GM19238 (cell line): ENCODE measurements at regions not wholly inside any gene's neighbourhood (a gene's known extent, or its start where the extent isn't known, plus 50 kb on each side); places are given as distances from the start of the nearest gene placed in this dataset.

ENCODE experiments used
- DNase-seq: peaks from one replicate; pipeline ENCODE4 v3.0.0; 2011; ENCODE audit warnings: low spot score; ENCODE audit not compliant: insufficient read length

GRCh38 chr4:138756519-138756918, 259.1 kb upstream of the NOCT start:
- no peak for DNase-seq

GRCh38 chr4:138751309-138751708, 264.3 kb upstream of the NOCT start:
- DNase-seq = no peak

- no peak for DNase-seq
Observed at GRCh38 chr4:138749303-138749702, 266.3 kb upstream of the NOCT start.

GRCh38 chr4:138741766-138742377, 273.7 kb upstream of the NOCT start:
- no peak for DNase-seq

GRCh38 chr4:138740816-138741745, 274.5 kb upstream of the NOCT start:
- DNase-seq = no peak

GRCh38 chr4:138736362-138736761, 279.2 kb upstream of the NOCT start:
- DNase-seq = no peak

- no peak for DNase-seq
Observed at GRCh38 chr4:138734746-138735145, 280.8 kb upstream of the NOCT start.

GRCh38 chr4:138728566-138728965, 287.0 kb upstream of the NOCT start:
- no peak for DNase-seq

- no peak for DNase-seq
Observed at GRCh38 chr4:138727731-138728130, 287.9 kb upstream of the NOCT start.

- no peak for DNase-seq
Observed at GRCh38 chr4:138724530-138724929, 291.1 kb upstream of the NOCT start.

- no peak for DNase-seq
Observed at GRCh38 chr4:138716559-138717335, 298.8 kb upstream of the NOCT start.

GRCh38 chr4:138710297-138710696, 305.3 kb upstream of the NOCT start:
- no peak for DNase-seq

- no peak for DNase-seq
Observed at GRCh38 chr4:138709859-138710258, 305.7 kb upstream of the NOCT start.

- no peak for DNase-seq
Observed at GRCh38 chr4:138707746-138708677, 307.6 kb upstream of the NOCT start.

GRCh38 chr4:138706201-138706600, 309.4 kb upstream of the NOCT start:
- DNase-seq = no peak

GRCh38 chr4:138702190-138702824, 313.3 kb upstream of the NOCT start:
- no peak for DNase-seq

GRCh38 chr4:138698641-138699040, 316.9 kb upstream of the NOCT start:
- DNase-seq = no peak

- no peak for DNase-seq
Observed at GRCh38 chr4:138697851-138698250, 317.7 kb upstream of the NOCT start.

GRCh38 chr4:138696771-138697170, 318.8 kb upstream of the NOCT start:
- no peak for DNase-seq

- DNase-seq = no peak
Observed at GRCh38 chr4:138696058-138696457, 319.5 kb upstream of the NOCT start.
